Ishikawa (cell line): ENCODE measurements at regions not wholly inside any gene's neighbourhood (a gene's known extent, or its start where the extent isn't known, plus 50 kb on each side); places are given as distances from the start of the nearest gene placed in this dataset.

Experiments
- CEBPB ChIP-seq: IDR thresholded peaks from 2 replicates; pipeline ENCODE4 v1.6.1; 2012
- CREB1 ChIP-seq: IDR thresholded peaks from 2 replicates; pipeline ENCODE4 v1.6.1; 2012; ENCODE audit warnings: low read depth
- EGR1 ChIP-seq: IDR thresholded peaks from 2 replicates; pipeline ENCODE4 v1.6.1; 2012
- EP300 ChIP-seq: IDR thresholded peaks from 2 replicates; pipeline ENCODE4 v1.6.1; 2012; ENCODE audit warnings: borderline replicate concordance
- FOXM1 ChIP-seq: IDR thresholded peaks from 2 replicates; pipeline ENCODE4 v1.6.1; 2012; ENCODE audit warnings: low read depth, borderline replicate concordance
- NFIC ChIP-seq: IDR thresholded peaks from 2 replicates; pipeline ENCODE4 v1.6.1; 2012
- RAD21 ChIP-seq: IDR thresholded peaks from 2 replicates; pipeline ENCODE4 v1.6.1; 2012; ENCODE audit warnings: low read depth
- REST ChIP-seq: IDR thresholded peaks from 2 replicates; pipeline ENCODE4 v1.6.1; 2012; ENCODE audit warnings: low read depth, mild to moderate bottlenecking
- TAF1 ChIP-seq: IDR thresholded peaks from 2 replicates; pipeline ENCODE4 v1.6.1; 2012; ENCODE audit warnings: low read depth, mild to moderate bottlenecking
- TCF12 ChIP-seq: IDR thresholded peaks from 2 replicates; pipeline ENCODE4 v1.6.1; 2012; ENCODE audit warnings: low read depth
- TEAD4 ChIP-seq: IDR thresholded peaks from 2 replicates; pipeline ENCODE4 v1.6.1; 2012
- USF1 ChIP-seq: IDR thresholded peaks from 2 replicates; pipeline ENCODE4 v1.6.1; 2012
- YY1 ChIP-seq: IDR thresholded peaks from 2 replicates; pipeline ENCODE4 v1.6.1; 2012; ENCODE audit warnings: low read depth
- ZBTB7A ChIP-seq: IDR thresholded peaks from 2 replicates; pipeline ENCODE4 v1.6.1; 2012; ENCODE audit warnings: low read depth
- TF ChIP-seq, protein P1 (sequence below): IDR thresholded peaks from 2 replicates; pipeline ENCODE4 v1.6.1; 2012

GRCh38 chr12:76687981-76688380 lies 75.9 kb upstream of the ZDHHC17 start:
- TF ChIP-seq CEBPB (no peak), CREB1 (no peak), EP300 (no peak), FOXM1 (no peak), TEAD4 (no peak), TCF12 (no peak)
- TF ChIP-seq, protein P1, sequence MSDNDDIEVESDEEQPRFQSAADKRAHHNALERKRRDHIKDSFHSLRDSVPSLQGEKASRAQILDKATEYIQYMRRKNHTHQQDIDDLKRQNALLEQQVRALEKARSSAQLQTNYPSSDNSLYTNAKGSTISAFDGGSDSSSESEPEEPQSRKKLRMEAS, result no peak

DNA sequence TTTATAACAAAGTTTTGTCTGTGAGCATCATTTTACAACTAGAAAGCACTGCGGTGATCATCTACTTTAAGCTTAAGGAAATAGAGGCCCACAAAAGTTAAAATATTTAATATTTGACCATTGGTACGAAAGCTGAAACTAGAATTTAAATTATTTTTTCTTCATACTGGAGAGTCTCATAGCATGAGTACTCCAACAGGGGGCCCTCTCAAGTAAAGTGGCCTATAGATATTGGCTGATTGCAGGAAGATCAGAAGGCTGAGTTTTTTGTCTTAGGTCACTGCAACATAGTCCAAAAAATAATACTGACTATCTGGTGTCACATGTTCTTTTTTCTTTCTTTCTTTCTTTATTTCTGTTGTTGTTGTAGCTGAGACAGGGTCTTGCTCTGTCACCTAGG lies 75.3 kb upstream of the ZDHHC17 start:
- TF ChIP-seq RAD21 (no peak; the same call in 1 of the 2 replicates), ZBTB7A (no peak), CREB1 (no peak), TCF12 (no peak), TAF1 (no peak), NFIC (no peak), TEAD4 (no peak), EGR1 (no peak), REST (no peak)
- TF ChIP-seq, protein P1, result no peak

DNA sequence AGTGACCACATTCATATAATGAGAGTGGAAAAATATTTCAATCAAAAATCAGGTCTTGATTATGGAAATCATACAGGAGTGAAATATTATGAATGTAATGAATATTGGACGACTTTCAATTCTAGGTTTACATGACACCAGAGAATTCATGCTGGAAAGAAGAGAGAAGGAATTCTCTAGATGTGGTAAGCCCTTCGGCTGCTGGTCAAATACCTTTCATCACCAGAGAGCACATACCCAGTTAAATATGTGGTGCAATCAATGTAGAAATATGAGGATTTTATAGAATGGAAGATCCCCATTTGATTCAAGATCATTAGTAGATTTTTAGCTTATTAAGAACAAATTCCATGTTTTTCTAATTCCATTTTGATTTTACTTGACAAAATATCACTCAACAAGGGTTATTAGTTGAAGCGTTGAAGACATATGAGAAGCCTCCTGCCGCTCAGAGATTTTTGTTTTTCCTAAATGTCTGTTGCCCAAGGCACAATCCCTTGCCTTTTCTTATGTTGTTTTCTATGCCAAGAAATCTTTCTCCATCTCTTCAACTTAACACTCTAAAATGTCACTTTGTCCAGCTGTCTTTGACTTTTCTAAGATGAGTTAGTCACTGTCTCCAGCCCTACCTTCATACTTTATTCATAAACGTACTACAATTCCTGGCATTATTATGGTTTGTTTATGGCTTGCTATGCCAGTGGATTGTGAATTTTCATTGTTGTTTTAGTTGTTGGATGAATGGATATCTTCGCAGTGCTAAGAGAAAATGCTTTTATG lies 72.8 kb upstream of the ZDHHC17 start:
- no peak for TF ChIP-seq EGR1
- TF ChIP-seq ZBTB7A, result no peak

DNA sequence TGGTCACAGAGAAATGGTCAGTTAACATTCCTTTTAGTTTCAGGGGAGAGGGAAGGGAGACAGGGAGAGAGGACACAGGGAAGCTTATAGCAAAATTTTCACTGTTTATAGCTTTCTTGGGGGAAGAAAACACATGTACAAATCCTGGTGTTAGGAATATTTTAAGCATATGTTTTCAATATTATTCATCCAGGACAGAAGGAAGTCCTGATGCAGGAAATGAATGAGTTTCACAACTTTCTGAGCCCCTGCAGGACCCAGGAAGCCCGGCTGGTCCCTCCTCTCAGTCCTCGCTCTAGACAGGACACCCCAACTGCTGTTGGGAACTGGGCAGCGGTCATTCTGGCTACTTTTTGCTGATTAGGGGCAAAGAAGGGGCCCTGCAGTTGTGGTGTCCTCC lies 71.1 kb upstream of the ZDHHC17 start:
- TF ChIP-seq NFIC, result no peak
- TF ChIP-seq YY1, result no peak
- no peak for TF ChIP-seq REST
- no peak for TF ChIP-seq TCF12
- no peak for TF ChIP-seq TEAD4
- TF ChIP-seq USF1, result no peak
- no peak for TF ChIP-seq RAD21
- no peak for TF ChIP-seq CEBPB
- TF ChIP-seq, protein P1, result no peak
- TF ChIP-seq EGR1, result no peak
- no peak for TF ChIP-seq EP300

- no peak for TF ChIP-seq CREB1
- no peak for TF ChIP-seq NFIC
- no peak for TF ChIP-seq ZBTB7A
- no peak for TF ChIP-seq TEAD4
- no peak for TF ChIP-seq EP300
- no peak for TF ChIP-seq EGR1
- no peak for TF ChIP-seq CEBPB
- TF ChIP-seq, protein P1, result no peak
- no peak for TF ChIP-seq REST
- TF ChIP-seq YY1, result no peak
- TF ChIP-seq TAF1, result no peak
- no peak for TF ChIP-seq RAD21
- TF ChIP-seq TCF12, result no peak
- TF ChIP-seq USF1, result no peak
- TF ChIP-seq FOXM1, result no peak
Observed at GRCh38 chr12:76694369-76694768, 69.5 kb upstream of the ZDHHC17 start.
